ENCODE measurements at regions not wholly inside any gene's neighbourhood (a gene's known extent, or its start where the extent isn't known, plus 50 kb on each side); places are given as distances from the start of the nearest gene placed in this dataset.
"Not testable (repeated sequence)": the region's sequence is repeated elsewhere in the genome, so short reads cannot be mapped to it uniquely, and the experiment has no call there.

DNA sequence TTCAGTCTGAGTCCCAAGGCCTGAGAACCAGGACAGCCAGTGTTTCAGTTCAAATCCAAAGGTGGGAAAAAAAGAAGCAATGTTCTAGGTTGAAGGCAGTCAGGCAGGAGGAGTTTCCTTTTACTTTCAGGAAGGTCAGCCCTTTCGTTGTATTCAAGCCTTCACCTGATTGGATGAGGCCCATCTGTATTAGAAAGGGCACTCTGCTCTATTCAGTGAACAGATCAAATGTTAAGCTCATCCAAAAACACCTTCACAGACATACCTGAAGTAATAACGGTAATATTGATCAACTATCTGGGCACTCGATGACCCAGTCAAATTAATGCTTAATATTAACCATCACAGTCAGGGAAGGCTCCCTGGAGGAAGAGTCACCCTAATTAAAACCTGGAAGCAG is 60.9 kb downstream of the IRX5 start:
- no peak overlapping the region for H3K4me3 ChIP-seq
- WGBS (ENCODE audit: low lambda C conversion rate, missing lambda C conversion rate), result 88% methylated on average over 3 of the region's 3 CpGs
- no peaks in the 10 kb centered on the region for H3K9me3 ChIP-seq (ENCODE audit: low read depth)
- H3K4me2 ChIP-seq, result no peak overlapping the region
- no peaks in the 10 kb centered on the region for H3K27me3 ChIP-seq
- TF ChIP-seq EZH2 (IDR thresholded peaks at IDR 0.05; ENCODE audit: borderline replicate concordance), result no peak
- TF ChIP-seq EZH2phosphoT487 (IDR thresholded peaks at IDR 0.05; ENCODE audit: low read depth, severe bottlenecking, unreplicated experiment), result no peak
- TF ChIP-seq, protein P1, sequence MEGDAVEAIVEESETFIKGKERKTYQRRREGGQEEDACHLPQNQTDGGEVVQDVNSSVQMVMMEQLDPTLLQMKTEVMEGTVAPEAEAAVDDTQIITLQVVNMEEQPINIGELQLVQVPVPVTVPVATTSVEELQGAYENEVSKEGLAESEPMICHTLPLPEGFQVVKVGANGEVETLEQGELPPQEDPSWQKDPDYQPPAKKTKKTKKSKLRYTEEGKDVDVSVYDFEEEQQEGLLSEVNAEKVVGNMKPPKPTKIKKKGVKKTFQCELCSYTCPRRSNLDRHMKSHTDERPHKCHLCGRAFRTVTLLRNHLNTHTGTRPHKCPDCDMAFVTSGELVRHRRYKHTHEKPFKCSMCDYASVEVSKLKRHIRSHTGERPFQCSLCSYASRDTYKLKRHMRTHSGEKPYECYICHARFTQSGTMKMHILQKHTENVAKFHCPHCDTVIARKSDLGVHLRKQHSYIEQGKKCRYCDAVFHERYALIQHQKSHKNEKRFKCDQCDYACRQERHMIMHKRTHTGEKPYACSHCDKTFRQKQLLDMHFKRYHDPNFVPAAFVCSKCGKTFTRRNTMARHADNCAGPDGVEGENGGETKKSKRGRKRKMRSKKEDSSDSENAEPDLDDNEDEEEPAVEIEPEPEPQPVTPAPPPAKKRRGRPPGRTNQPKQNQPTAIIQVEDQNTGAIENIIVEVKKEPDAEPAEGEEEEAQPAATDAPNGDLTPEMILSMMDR (IDR thresholded peaks at IDR 0.05; ENCODE audit: poor library complexity), result no peak
- H3K27ac ChIP-seq, result no peak overlapping the region
- no peaks in the 10 kb centered on the region for H3K79me2 ChIP-seq
- no peak for DNase-seq (ENCODE audit: low spot score)
- no peaks in the 10 kb centered on the region for H3K9me2 ChIP-seq (replicated peaks; ENCODE audit: insufficient read depth)
- H4K20me1 ChIP-seq (ENCODE audit: insufficient read depth, poor library complexity, severe bottlenecking), result no peaks in the 10 kb centered on the region
- no peak overlapping the region for H2AFZ ChIP-seq
- H3K4me1 ChIP-seq (ENCODE audit: insufficient read depth), result no peaks in the 10 kb centered on the region
- H3K36me3 ChIP-seq (replicated peaks; ENCODE audit: insufficient read depth, low read depth), result no peaks in the 10 kb centered on the region

GRCh38 chr16:54991946-54992345 is 61.3 kb downstream of the IRX5 start:
- not testable (repeated sequence) for DNase-seq (ENCODE audit: low spot score); H3K27me3 ChIP-seq; H3K4me2 ChIP-seq; H4K20me1 ChIP-seq (ENCODE audit: insufficient read depth, poor library complexity, severe bottlenecking); H3K9me2 ChIP-seq (replicated peaks; ENCODE audit: insufficient read depth); H3K4me3 ChIP-seq; H3K9me3 ChIP-seq (ENCODE audit: low read depth); H3K36me3 ChIP-seq (replicated peaks; ENCODE audit: insufficient read depth, low read depth); H3K4me1 ChIP-seq (ENCODE audit: insufficient read depth); H3K79me2 ChIP-seq; H2AFZ ChIP-seq; H3K27ac ChIP-seq
- WGBS (ENCODE audit: low lambda C conversion rate, missing lambda C conversion rate), result 97% methylated on average over 4 of the region's 4 CpGs

GRCh38 chr16:54993106-54993895 is 62.6 kb downstream of the IRX5 start:
- H3K4me1 ChIP-seq (ENCODE audit: insufficient read depth), result no peaks in the 10 kb centered on the region
- WGBS (ENCODE audit: low lambda C conversion rate, missing lambda C conversion rate), result 76% methylated on average over 2 of the region's 2 CpGs
- H3K27ac ChIP-seq, result no peak overlapping the region
- no peaks in the 10 kb centered on the region for H3K9me3 ChIP-seq (ENCODE audit: low read depth)
- TF ChIP-seq EZH2 (IDR thresholded peaks at IDR 0.05; ENCODE audit: borderline replicate concordance) (no peak), EZH2phosphoT487 (IDR thresholded peaks at IDR 0.05; ENCODE audit: low read depth, severe bottlenecking, unreplicated experiment) (no peak)
- TF ChIP-seq, protein P1 (IDR thresholded peaks at IDR 0.05; ENCODE audit: poor library complexity), result no peak
- no peak overlapping the region for H2AFZ ChIP-seq
- no peaks in the 10 kb centered on the region for H3K79me2 ChIP-seq
- no peaks in the 10 kb centered on the region for H3K36me3 ChIP-seq (replicated peaks; ENCODE audit: insufficient read depth, low read depth)
- no peak overlapping the region for H3K4me3 ChIP-seq
- no peak overlapping the region for H3K4me2 ChIP-seq
- H3K27me3 ChIP-seq, result no peaks in the 10 kb centered on the region
- H3K9me2 ChIP-seq (replicated peaks; ENCODE audit: insufficient read depth), result no peaks in the 10 kb centered on the region
- no peak for DNase-seq (ENCODE audit: low spot score)
- H4K20me1 ChIP-seq (ENCODE audit: insufficient read depth, poor library complexity, severe bottlenecking), result no peaks in the 10 kb centered on the region

DNA sequence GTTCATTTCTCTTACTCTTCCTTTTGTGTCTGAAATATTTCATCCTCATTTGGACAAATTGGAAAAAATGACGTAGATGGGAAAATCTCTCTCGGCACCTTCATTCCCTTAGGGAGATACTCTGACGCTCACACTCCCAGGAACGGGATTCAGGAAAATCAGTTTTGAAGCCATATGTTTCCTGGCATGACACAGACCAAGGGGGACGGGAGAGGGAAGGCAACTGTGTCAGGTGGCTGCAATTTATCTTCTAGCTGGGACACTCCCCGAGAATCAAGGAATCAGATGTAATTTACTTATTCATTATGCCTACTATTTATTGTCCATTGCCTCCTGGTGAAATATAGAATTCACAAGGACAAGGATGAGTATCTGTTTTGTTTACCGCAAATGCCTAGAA is 65.5 kb downstream of the IRX5 start:
- Histone ChIP-seq H3K27me3 (no peaks in the 10 kb centered on the region), H3K4me2 (no peak overlapping the region), H3K27ac (no peak overlapping the region), H3K4me3 (no peak overlapping the region), H3K9me2 (replicated peaks; ENCODE audit: insufficient read depth) (no peaks in the 10 kb centered on the region), H3K9me3 (ENCODE audit: low read depth) (no peaks in the 10 kb centered on the region), H3K79me2 (no peaks in the 10 kb centered on the region), H4K20me1 (ENCODE audit: insufficient read depth, poor library complexity, severe bottlenecking) (no peaks in the 10 kb centered on the region), H3K4me1 (ENCODE audit: insufficient read depth) (no peaks in the 10 kb centered on the region), H3K36me3 (replicated peaks; ENCODE audit: insufficient read depth, low read depth) (no peaks in the 10 kb centered on the region), H2AFZ (no peak overlapping the region)
- no peak for DNase-seq (ENCODE audit: low spot score)
- 76% methylated on average over 7 of the region's 7 CpGs for WGBS (ENCODE audit: low lambda C conversion rate, missing lambda C conversion rate)
- TF ChIP-seq, protein P1 (IDR thresholded peaks at IDR 0.05; ENCODE audit: poor library complexity), result no peak
- TF ChIP-seq EZH2 (IDR thresholded peaks at IDR 0.05; ENCODE audit: borderline replicate concordance) (no peak), EZH2phosphoT487 (IDR thresholded peaks at IDR 0.05; ENCODE audit: low read depth, severe bottlenecking, unreplicated experiment) (no peak)
